ENCODE measurements at regions not wholly inside any gene's neighbourhood (a gene's known extent, or its start where the extent isn't known, plus 50 kb on each side); places are given as distances from the start of the nearest gene placed in this dataset.

- no peak for DNase-seq (ENCODE audit: low read depth)
- no peak for TF ChIP-seq CTCF (IDR thresholded peaks at IDR 0.05; ENCODE audit: control insufficient read depth, extremely low read depth, insufficient read depth)
- H3K4me3 ChIP-seq (ENCODE audit: low read depth, low read length), result no peak overlapping the region
Observed at GRCh38 chr13:107222597-107222996, 654.7 kb upstream of the ARGLU1 start.

GRCh38 chr13:107220245-107220644 is 652.3 kb upstream of the ARGLU1 start:
- DNase-seq (ENCODE audit: low read depth), result no peak
- H3K4me3 ChIP-seq (ENCODE audit: low read depth, low read length), result no peak overlapping the region
- TF ChIP-seq CTCF (IDR thresholded peaks at IDR 0.05; ENCODE audit: control insufficient read depth, extremely low read depth, insufficient read depth), result no peak

- no peak for TF ChIP-seq CTCF (IDR thresholded peaks at IDR 0.05; ENCODE audit: control insufficient read depth, extremely low read depth, insufficient read depth)
- DNase-seq (ENCODE audit: low read depth), result no peak
Observed at GRCh38 chr13:107217251-107217650, 649.3 kb upstream of the ARGLU1 start.

GRCh38 chr13:107216046-107216755 is 648.3 kb upstream of the ARGLU1 start:
- DNase-seq (ENCODE audit: low read depth), result no peak
- no peak overlapping the region for H3K4me3 ChIP-seq (ENCODE audit: low read depth, low read length)
- no peak for TF ChIP-seq CTCF (IDR thresholded peaks at IDR 0.05; ENCODE audit: control insufficient read depth, extremely low read depth, insufficient read depth)

More at GRCh38 chr13:107217251-107217650, 649.3 kb upstream of the ARGLU1 start:
- no peak overlapping the region for H3K4me3 ChIP-seq (ENCODE audit: low read depth, low read length)

GRCh38 chr13:107211073-107211472 is 643.1 kb upstream of the ARGLU1 start:
- no peak overlapping the region for H3K4me3 ChIP-seq (ENCODE audit: low read depth, low read length)
- peak; percentile 45 for DNase-seq (ENCODE audit: low read depth)
- peak; percentile 94 for TF ChIP-seq CTCF (IDR thresholded peaks at IDR 0.05; ENCODE audit: control insufficient read depth, extremely low read depth, insufficient read depth)

- H3K4me3 ChIP-seq (ENCODE audit: low read depth, low read length), result no peak overlapping the region
- TF ChIP-seq CTCF (IDR thresholded peaks at IDR 0.05; ENCODE audit: control insufficient read depth, extremely low read depth, insufficient read depth), result no peak
- no peak for DNase-seq (ENCODE audit: low read depth)
Observed at GRCh38 chr13:107210723-107211030, 642.7 kb upstream of the ARGLU1 start.

Measured in LNCaP clone FGC (cell line).